SU-DHL-6 (cell line): ENCODE measurements at regions not wholly inside any gene's neighbourhood (a gene's known extent, or its start where the extent isn't known, plus 50 kb on each side); places are given as distances from the start of the nearest gene placed in this dataset.

ENCODE experiments used
- H2AFZ ChIP-seq: fragments of 200-600 bp; sonication (generic); 2 replicates; pipeline ENCODE4 v1.6.1; 2014; ENCODE audit warnings: low read depth, mild to moderate bottlenecking, moderate library complexity, mixed read lengths, antibody characterized with exemption, low read length; ENCODE audit not compliant: severe bottlenecking
- H3F3A ChIP-seq: fragments of 200-600 bp; shearing (Covaris generic); 2 replicates; pipeline ENCODE4 v1.6.0; 2016; ENCODE audit warnings: antibody characterized with exemption, mild to moderate bottlenecking; ENCODE audit not compliant: insufficient read depth
- H3K27ac ChIP-seq: fragments of 200-600 bp; sonication (generic); 2 replicates; pipeline ENCODE4 v1.5.1; 2016; ENCODE audit warnings: low read depth, mild to moderate bottlenecking, low read length, moderate library complexity, mixed read lengths
- H3K27me3 ChIP-seq: fragments of 200-600 bp; sonication (generic), shearing (Covaris generic); 2 replicates; pipeline ENCODE4 v1.6.0; 2014; ENCODE audit warnings: mild to moderate bottlenecking, low read length
- H3K36me3 ChIP-seq: fragments of 200-600 bp; sonication (generic); 2 replicates; pipeline ENCODE4 v1.6.1; 2014; ENCODE audit warnings: mild to moderate bottlenecking, low read length, mixed read lengths
- H3K4me2 ChIP-seq: fragments of 300-600, 200-600 bp; shearing (Covaris generic), sonication (generic); 2 replicates; pipeline ENCODE4 v1.6.0; 2014; ENCODE audit warnings: low read length, low read depth, mild to moderate bottlenecking; ENCODE audit not compliant: poor library complexity, severe bottlenecking
- H3K4me3 ChIP-seq: fragments of 200-600 bp; sonication (generic); 2 replicates; pipeline ENCODE4 v1.5.1; 2014; ENCODE audit warnings: antibody characterized with exemption, low read length, mild to moderate bottlenecking, mixed read lengths; ENCODE audit not compliant: insufficient read depth, poor library complexity, severe bottlenecking
- H3K79me2 ChIP-seq: fragments of 200-600 bp; sonication (generic); 2 replicates; pipeline ENCODE4 v1.6.1; 2014; ENCODE audit warnings: mild to moderate bottlenecking, low read length, moderate library complexity; ENCODE audit not compliant: insufficient read depth
- H3K9ac ChIP-seq: fragments of 200-600 bp; sonication (generic); 2 replicates; pipeline ENCODE4 v1.7.0; 2014; ENCODE audit warnings: mild to moderate bottlenecking, low read length
- H3K9me2 ChIP-seq: fragments of 200-600 bp; sonication (generic); replicated peaks from 2 replicates; pipeline ENCODE4 v1.6.1; 2014; ENCODE audit warnings: low read length; ENCODE audit not compliant: insufficient read depth
- H3K9me3 ChIP-seq: fragments of 200-600 bp; sonication (generic); 2 replicates; pipeline ENCODE4 v1.6.1; 2014; ENCODE audit warnings: low read length, mixed read lengths; ENCODE audit not compliant: insufficient read depth
- H4K20me1 ChIP-seq: fragments of 200-600 bp; sonication (generic); 2 replicates; pipeline ENCODE4 v1.6.1; 2014; ENCODE audit warnings: low read depth, mild to moderate bottlenecking, antibody characterized with exemption, low read length, moderate library complexity, mixed read lengths
- CTCF ChIP-seq: fragments of 200-600 bp; sonication (generic); IDR thresholded peaks from one replicate; pipeline ENCODE4 v1.5.1; 2017; ENCODE audit warnings: antibody characterized with exemption, mild to moderate bottlenecking, low read length, moderate library complexity; ENCODE audit not compliant: insufficient read depth, poor library complexity, severe bottlenecking
- EZH2phosphoT487 ChIP-seq: fragments of 200-600 bp; sonication (generic), shearing (Covaris generic); conservative IDR thresholded peaks from 2 replicates; pipeline ENCODE4 v1.6.1; 2018; ENCODE audit warnings: mild to moderate bottlenecking, antibody characterized with exemption, low read length, moderate library complexity, mixed read lengths

- no peak overlapping the region for H3K27ac ChIP-seq
- H2AFZ ChIP-seq, result no peak overlapping the region
- no peak overlapping the region for H3K4me3 ChIP-seq
- no peaks in the 10 kb centered on the region for H3K9me3 ChIP-seq
- no peak for TF ChIP-seq CTCF
- H3K9ac ChIP-seq, result no peak overlapping the region
- no peaks in the 10 kb centered on the region for H3K27me3 ChIP-seq
- no peak overlapping the region for H3K4me2 ChIP-seq
- H3K9me2 ChIP-seq, result no peaks in the 10 kb centered on the region
- no peaks in the 10 kb centered on the region for H3F3A ChIP-seq
- H3K79me2 ChIP-seq, result no peaks in the 10 kb centered on the region
- no peaks in the 10 kb centered on the region for H4K20me1 ChIP-seq
- H3K36me3 ChIP-seq, result no peaks in the 10 kb centered on the region
Observed at GRCh38 chr4:62193761-62194160, 993.6 kb downstream of the ADGRL3 start.

GRCh38 chr4:62191451-62192240, 991.5 kb downstream of the ADGRL3 start:
- Histone ChIP-seq H3F3A (no peaks in the 10 kb centered on the region), H3K9me3 (no peaks in the 10 kb centered on the region), H4K20me1 (no peaks in the 10 kb centered on the region), H3K79me2 (no peaks in the 10 kb centered on the region), H3K9ac (no peak overlapping the region), H3K4me2 (no peak overlapping the region), H3K9me2 (no peaks in the 10 kb centered on the region), H3K27ac (no peak overlapping the region), H2AFZ (no peak overlapping the region), H3K27me3 (no peaks in the 10 kb centered on the region), H3K36me3 (no peaks in the 10 kb centered on the region), H3K4me3 (no peak overlapping the region)
- TF ChIP-seq EZH2phosphoT487, result no peak
- TF ChIP-seq CTCF, result no peak

GRCh38 chr4:62170235-62170634, 970.1 kb downstream of the ADGRL3 start:
- Histone ChIP-seq H3K36me3 (no peaks in the 10 kb centered on the region), H4K20me1 (no peaks in the 10 kb centered on the region), H3K4me2 (no peak overlapping the region), H3F3A (no peaks in the 10 kb centered on the region), H3K79me2 (no peaks in the 10 kb centered on the region), H2AFZ (no peak overlapping the region), H3K4me3 (no peak overlapping the region), H3K27me3 (no peaks in the 10 kb centered on the region), H3K9me2 (no peaks in the 10 kb centered on the region), H3K9me3 (no peaks in the 10 kb centered on the region), H3K9ac (no peak overlapping the region), H3K27ac (no peak overlapping the region)
- no peak for TF ChIP-seq CTCF
- TF ChIP-seq EZH2phosphoT487, result no peak
